Calu3 (cell line): ENCODE measurements at regions not wholly inside any gene's neighbourhood (a gene's known extent, or its start where the extent isn't known, plus 50 kb on each side); places are given as distances from the start of the nearest gene placed in this dataset.

Experiments used
- BruUV-seq: library from RNA; stranded (reverse); fragments of 400-500 nt; replicated peaks from 2 replicates; lab custom pipeline; 2021; lab: Mats Ljungman, UMichigan
- CTCF ChIA-PET: fragments of 300-600 bp; sonication (Branson Sonifier 250); formaldehyde crosslinking; loops from one replicate; lab custom pipeline; 2022; ENCODE audit warnings: antibody characterized with exemption; lab: Charles Lee
- DNase-seq: peaks from one replicate; pipeline ENCODE4 v3.0.0; 2022
- H3K27ac Mint-ChIP-seq: one replicate; pipeline ENCODE4 v1.8.0; 2022; ENCODE audit warnings: mixed read lengths; ENCODE audit not compliant: unreplicated experiment
- H3K27me3 Mint-ChIP-seq: one replicate; pipeline ENCODE4 v1.8.0; 2022; ENCODE audit warnings: mixed read lengths; ENCODE audit not compliant: unreplicated experiment
- H3K36me3 Mint-ChIP-seq: one replicate; pipeline ENCODE4 v1.8.0; 2022; ENCODE audit warnings: mild to moderate bottlenecking, moderate library complexity, mixed read lengths; ENCODE audit not compliant: insufficient read depth, unreplicated experiment
- H3K4me1 Mint-ChIP-seq: one replicate; pipeline ENCODE4 v1.8.0; 2022; ENCODE audit warnings: mild to moderate bottlenecking, low read depth, mixed read lengths; ENCODE audit not compliant: unreplicated experiment
- H3K4me3 Mint-ChIP-seq: one replicate; pipeline ENCODE4 v1.8.0; 2022; ENCODE audit warnings: mild to moderate bottlenecking, low read depth, moderate library complexity, mixed read lengths; ENCODE audit not compliant: unreplicated experiment
- H3K9me3 Mint-ChIP-seq: one replicate; pipeline ENCODE4 v1.8.0; 2022; ENCODE audit warnings: low read depth, mixed read lengths; ENCODE audit not compliant: unreplicated experiment
- CTCF ChIP-seq: fragments of 200-600 bp; IDR thresholded peaks from one replicate; pipeline ENCODE4 v1.8.0; 2022; ENCODE audit warnings: antibody characterized with exemption; ENCODE audit not compliant: unreplicated experiment
- intact Hi-C: fragments of 100-400 bp; cut with micrococcal nuclease; formaldehyde crosslinking; loops from one replicate; pipeline ENCODE4 v1.10.0; 2022; ENCODE audit not compliant: unreplicated experiment

GRCh38 chr2:51986101-51986500 is 954.2 kb upstream of the NRXN1 start:
- no peaks in the 10 kb centered on the region for H3K27me3 Mint-ChIP-seq
- intact Hi-C loops = no loop called here
- no peak overlapping the region for H3K4me3 Mint-ChIP-seq
- no TSS peak for BruUV-seq
- no peaks in the 10 kb centered on the region for H3K4me1 Mint-ChIP-seq
- no peak for TF ChIP-seq CTCF
- no peaks in the 10 kb centered on the region for H3K36me3 Mint-ChIP-seq
- H3K27ac Mint-ChIP-seq = no peak overlapping the region
- CTCF ChIA-PET = no interaction called here
- H3K9me3 Mint-ChIP-seq = peaks cover 6% of the 10 kb centered on the region
- DNase-seq = no peak

DNA sequence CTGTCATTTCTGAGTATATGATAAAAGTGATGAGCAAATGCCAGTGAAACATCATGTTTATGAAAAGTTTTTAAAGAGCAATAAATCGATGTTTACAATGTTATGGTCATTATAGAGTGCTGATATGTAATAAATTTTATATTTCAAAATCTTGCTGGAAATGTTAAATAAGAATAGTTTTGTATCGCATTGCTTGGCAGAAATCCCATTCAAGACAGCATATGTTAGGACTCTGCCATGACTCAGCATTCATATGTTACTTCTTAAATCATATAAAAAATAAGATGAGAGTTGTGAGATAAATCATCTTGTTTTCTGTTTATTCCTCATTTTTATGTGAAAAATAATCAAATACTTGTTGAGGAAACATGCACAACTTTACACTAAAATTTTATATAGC is 949.9 kb upstream of the NRXN1 start:
- peaks cover 11% of the 10 kb centered on the region for H3K9me3 Mint-ChIP-seq
- no peaks in the 10 kb centered on the region for H3K4me1 Mint-ChIP-seq
- DNase-seq = no peak
- no peak overlapping the region for H3K27ac Mint-ChIP-seq
- CTCF ChIA-PET = no interaction called here
- H3K36me3 Mint-ChIP-seq = no peaks in the 10 kb centered on the region
- H3K4me3 Mint-ChIP-seq = no peak overlapping the region
- no TSS peak for BruUV-seq
- intact Hi-C loops = no loop called here
- TF ChIP-seq CTCF = no peak
- no peaks in the 10 kb centered on the region for H3K27me3 Mint-ChIP-seq

- Mint-ChIP-seq H3K4me1 (no peaks in the 10 kb centered on the region), H3K9me3 (peaks cover 12% of the 10 kb centered on the region), H3K4me3 (no peak overlapping the region), H3K27me3 (no peaks in the 10 kb centered on the region), H3K27ac (no peak overlapping the region), H3K36me3 (no peaks in the 10 kb centered on the region)
- DNase-seq = no peak
- BruUV-seq = no TSS peak
- CTCF ChIA-PET = no interaction called here
- TF ChIP-seq CTCF = no peak
- intact Hi-C loops = no loop called here
These were observed 944.7 kb upstream of the NRXN1 start for GRCh38 chr2:51976623-51977022.

- Mint-ChIP-seq H3K9me3 (peaks cover 12% of the 10 kb centered on the region), H3K4me3 (no peak overlapping the region), H3K27me3 (no peaks in the 10 kb centered on the region), H3K4me1 (no peaks in the 10 kb centered on the region), H3K27ac (no peak overlapping the region), H3K36me3 (no peaks in the 10 kb centered on the region)
- no TSS peak for BruUV-seq
- DNase-seq = no peak
- intact Hi-C loops = no loop called here
- CTCF ChIA-PET = no interaction called here
- TF ChIP-seq CTCF = no peak
These were observed 939.2 kb upstream of the NRXN1 start for GRCh38 chr2:51971136-51971535.
